IMR-90 (cell line): ENCODE measurements at regions not wholly inside any gene's neighbourhood (a gene's known extent, or its start where the extent isn't known, plus 50 kb on each side); places are given as distances from the start of the nearest gene placed in this dataset.

Experiments used
- ATAC-seq: fragments of 200-7000 bp; cut with Tn5 transposase; 2 replicates; pipeline ENCODE4 v1.9.1; 2020; ENCODE audit warnings: low read depth, mild to moderate bottlenecking, moderate library complexity
- BruUV-seq: library from RNA; stranded (reverse); fragments of 400-500 nt; replicated peaks from 2 replicates; lab custom pipeline; 2021; lab: Mats Ljungman, UMichigan
- CTCF ChIA-PET: fragments of 300-600 bp; formaldehyde crosslinking; extraction: SDS; loops from one replicate; lab custom pipeline; 2021; ENCODE audit warnings: antibody characterized with exemption; lab: Yijun Ruan, JAX
- POLR2A ChIA-PET: fragments of 300-600 bp; sonication (Branson Sonifier 250); formaldehyde crosslinking; loops from one replicate; lab custom pipeline; 2022; ENCODE audit warnings: antibody characterized with exemption; ENCODE audit not compliant: unreplicated experiment; lab: Charles Lee
- DNase-seq: peaks from one replicate; pipeline ENCODE4 v3.0.0; 2013
- H2AFZ ChIP-seq: replicated peaks from 2 replicates; pipeline ENCODE3; 2013; ENCODE audit warnings: low read length, mild to moderate bottlenecking; ENCODE audit not compliant: poor library complexity
- H2AK5ac ChIP-seq: 2 replicates; pipeline ENCODE4 v1.6.1; 2013; ENCODE audit warnings: low read depth, low read length, inconsistent platforms
- H2AK9ac ChIP-seq: replicated peaks from 2 replicates; pipeline ENCODE3; 2013; ENCODE audit warnings: mild to moderate bottlenecking, low read depth, low read length, moderate library complexity; ENCODE audit not compliant: poor library complexity
- H2BK120ac ChIP-seq: 2 replicates; pipeline ENCODE4 v1.6.1; 2013; ENCODE audit warnings: low read depth, low read length, inconsistent platforms
- H2BK15ac ChIP-seq: 3 replicates; pipeline ENCODE4 v1.6.1; 2013; ENCODE audit warnings: low read depth, low read length, inconsistent platforms
- H2BK20ac ChIP-seq: 2 replicates; pipeline ENCODE4 v1.6.1; 2013; ENCODE audit warnings: low read depth, mild to moderate bottlenecking, inconsistent platforms, low read length, moderate library complexity
- H2BK5ac ChIP-seq: 2 replicates; pipeline ENCODE4 v1.6.1; 2013; ENCODE audit warnings: mild to moderate bottlenecking, low read depth, low read length, inconsistent platforms; ENCODE audit not compliant: poor library complexity, severe bottlenecking
- H3K14ac ChIP-seq: replicated peaks from 2 replicates; pipeline ENCODE4 v1.6.1; 2013; ENCODE audit warnings: low read depth, low read length, inconsistent platforms
- H3K18ac ChIP-seq: 2 replicates; pipeline ENCODE4 v1.6.1; 2013; ENCODE audit warnings: low read depth, low read length, control low read depth
- H3K23ac ChIP-seq: 2 replicates; pipeline ENCODE4 v1.6.1; 2013; ENCODE audit warnings: low read depth, low read length, inconsistent platforms
- H3K27ac ChIP-seq: 2 replicates; pipeline ENCODE4 v1.5.1; 2013; ENCODE audit warnings: mild to moderate bottlenecking, control low read depth, low read length; ENCODE audit not compliant: insufficient read depth
- H3K27me3 ChIP-seq: 2 replicates; pipeline ENCODE4 v1.6.1; 2013; ENCODE audit warnings: low read length; ENCODE audit not compliant: control insufficient read depth, insufficient read depth
- H3K36me3 ChIP-seq: 2 replicates; pipeline ENCODE4 v1.6.1; 2013; ENCODE audit warnings: low read length, mixed read lengths; ENCODE audit not compliant: control insufficient read depth, insufficient read depth
- H3K4ac ChIP-seq: 2 replicates; pipeline ENCODE4 v1.6.1; 2013; ENCODE audit warnings: low read depth, low read length, inconsistent platforms
- H3K4me1 ChIP-seq: 2 replicates; pipeline ENCODE4 v1.6.1; 2013; ENCODE audit warnings: low read length, mixed read lengths; ENCODE audit not compliant: control insufficient read depth, insufficient read depth
- H3K4me2 ChIP-seq: 2 replicates; pipeline ENCODE4 v1.6.1; 2013; ENCODE audit warnings: low read depth, mild to moderate bottlenecking, control low read depth, low read length, moderate library complexity
- H3K4me3 ChIP-seq: 2 replicates; pipeline ENCODE4 v1.5.1; 2013; ENCODE audit warnings: low read depth, mild to moderate bottlenecking, control low read depth, low read length, moderate library complexity; ENCODE audit not compliant: insufficient read depth
- H3K56ac ChIP-seq: 2 replicates; pipeline ENCODE4 v1.6.1; 2013; ENCODE audit warnings: low read length, inconsistent platforms; ENCODE audit not compliant: insufficient read depth; ENCODE audit errors: extremely low read depth
- H3K79me1 ChIP-seq, 2 experiments: 2 replicates each; pipeline ENCODE4 v1.6.1; 2013; ENCODE audit warnings: low read length in 2 of 2, inconsistent platforms in 1 of 2, low read depth in 1 of 2
- H3K9ac ChIP-seq: 2 replicates; pipeline ENCODE4 v1.6.1; 2013; ENCODE audit warnings: low read depth, low read length, control low read depth
- H3K9me1 ChIP-seq: 2 replicates; pipeline ENCODE4 v1.6.1; 2013; ENCODE audit warnings: low read length, inconsistent platforms; ENCODE audit not compliant: insufficient read depth
- H3K9me3 ChIP-seq: 2 replicates; pipeline ENCODE4 v1.6.1; 2013; ENCODE audit warnings: low read length; ENCODE audit not compliant: control insufficient read depth, insufficient read depth
- H4K20me1 ChIP-seq: 2 replicates; pipeline ENCODE4 v1.6.1; 2013; ENCODE audit warnings: low read length, inconsistent platforms; ENCODE audit not compliant: insufficient read depth
- H4K5ac ChIP-seq: 2 replicates; pipeline ENCODE4 v1.6.1; 2013; ENCODE audit warnings: mild to moderate bottlenecking, low read depth, low read length, control low read depth
- H4K8ac ChIP-seq, 2 experiments: 2 replicates each; pipeline ENCODE4 v1.6.1; 2013; ENCODE audit warnings: low read depth in 2 of 2, low read length in 2 of 2, control low read depth in 1 of 2, inconsistent platforms in 1 of 2
- H4K91ac ChIP-seq: 2 replicates; pipeline ENCODE4 v1.6.1; 2013; ENCODE audit warnings: low read depth, low read length, inconsistent platforms; ENCODE audit not compliant: insufficient read depth
- CEBPB ChIP-seq: IDR thresholded peaks from 2 replicates; pipeline ENCODE4 v1.6.1; 2012; ENCODE audit warnings: low read depth, low read length, improper control_type of control experiment
- CHD1 ChIP-seq: IDR thresholded peaks from 2 replicates; pipeline ENCODE4 v1.6.1; 2012; ENCODE audit warnings: low read depth, low read length, improper control_type of control experiment
- MAFK ChIP-seq: IDR thresholded peaks from 2 replicates; pipeline ENCODE4 v1.6.1; 2012; ENCODE audit warnings: low read depth, low read length, improper control_type of control experiment
- MAZ ChIP-seq: IDR thresholded peaks from 2 replicates; pipeline ENCODE4 v1.6.1; 2012; ENCODE audit warnings: low read depth, mild to moderate bottlenecking, low read length, improper control_type of control experiment, moderate library complexity, borderline replicate concordance
- MXI1 ChIP-seq: IDR thresholded peaks from 2 replicates; pipeline ENCODE4 v1.6.1; 2012; ENCODE audit warnings: low read depth, mild to moderate bottlenecking, low read length, moderate library complexity, borderline replicate concordance
- NFE2L2 ChIP-seq: fragments of 150-350 bp; IDR thresholded peaks from 2 replicates; pipeline ENCODE4 v1.6.1; 2016; ENCODE audit warnings: low read depth, mild to moderate bottlenecking, low read length
- POLR2A ChIP-seq: IDR thresholded peaks from 2 replicates; pipeline ENCODE4 v1.6.1; 2012; ENCODE audit warnings: mild to moderate bottlenecking, low read depth, low read length
- RAD21 ChIP-seq: IDR thresholded peaks from 2 replicates; pipeline ENCODE4 v1.6.1; 2012; ENCODE audit warnings: low read length, improper control_type of control experiment
- RCOR1 ChIP-seq: IDR thresholded peaks from 2 replicates; pipeline ENCODE4 v1.6.1; 2012; ENCODE audit warnings: mild to moderate bottlenecking, low read length, improper control_type of control experiment; ENCODE audit not compliant: insufficient replicate concordance
- RFX5 ChIP-seq: IDR thresholded peaks from 2 replicates; pipeline ENCODE4 v1.8.0; 2012; ENCODE audit warnings: low read depth, mild to moderate bottlenecking, low read length, moderate library complexity
- SMC3 ChIP-seq: fragments of 150-350 bp; IDR thresholded peaks from 2 replicates; pipeline ENCODE4 v1.6.1; 2016; ENCODE audit warnings: low read depth, mild to moderate bottlenecking, antibody characterized with exemption, low read length, moderate library complexity
- WGBS, 2 experiments: methylation state at CpG; one replicate each; pipeline versions ENCODE4 v1.1.5 to v1.1.7; 2013; ENCODE audit warnings: missing lambda C conversion rate in 2 of 2; ENCODE audit not compliant: insufficient read length in 1 of 2; ENCODE audit errors: extremely low coverage in 2 of 2; 5-methylcytosine and 5-hydroxymethylcytosine counted together
- dilution Hi-C: fragments of 300-500 bp; cut with HindIII; formaldehyde crosslinking; loops from one replicate; pipeline ENCODE4 v1.14.3; 2018; ENCODE audit warnings: low sequenced_read_pairs; ENCODE audit not compliant: unreplicated experiment
- in situ Hi-C: fragments of 300-500 bp; cut with MboI; formaldehyde crosslinking; loops from 3 replicates; pipeline ENCODE4 v1.14.3; 2019; ENCODE audit warnings: low sequenced_read_pairs, inconsistent platforms, mixed read lengths
- intact Hi-C: fragments of 100-400 bp; cut with micrococcal nuclease; formaldehyde crosslinking; loops from 2 replicates; pipeline ENCODE4 v1.10.0; 2022
- TF ChIP-seq, protein P1 (sequence below): fragments of 150-350 bp; IDR thresholded peaks from 2 replicates; pipeline ENCODE4 v1.6.1; 2016; ENCODE audit warnings: low read depth, mild to moderate bottlenecking, low read length, moderate library complexity, borderline replicate concordance
- TF ChIP-seq, protein P2 (sequence below): conservative IDR thresholded peaks from 2 replicates; pipeline ENCODE4 v1.5.1; 2012; ENCODE audit warnings: mild to moderate bottlenecking, low read depth, low read length, improper control_type of control experiment
- TF ChIP-seq, protein P3 (sequence below): fragments of 150-350 bp; IDR thresholded peaks from 2 replicates; pipeline ENCODE4 v1.6.1; 2017; ENCODE audit warnings: mild to moderate bottlenecking, antibody characterized with exemption, low read length, low read depth

DNA sequence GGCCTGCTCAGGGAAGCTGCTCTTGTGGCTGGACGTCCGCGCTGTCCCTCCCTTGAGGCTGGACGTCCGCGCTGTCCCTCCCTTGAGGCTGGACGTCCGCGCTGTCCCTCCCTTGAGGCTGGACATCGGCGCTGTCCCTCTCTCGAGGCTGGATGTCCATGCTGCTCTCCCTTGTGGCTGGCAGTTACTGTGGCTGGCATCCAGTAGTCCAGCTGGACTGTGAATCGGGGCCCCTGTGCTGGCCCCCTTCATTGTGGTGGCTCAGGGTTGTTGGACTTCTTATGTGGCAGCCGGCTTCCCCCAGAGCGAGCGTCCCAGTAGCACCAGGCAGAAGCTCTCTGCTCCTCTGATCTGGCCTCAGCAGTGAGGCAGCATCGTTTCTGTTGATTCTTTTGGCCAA is 141.5 kb downstream of the IRF8 start:
- Histone ChIP-seq H3K4ac (no peak overlapping the region), H2BK120ac (no peak overlapping the region), H3K9ac (no peak overlapping the region), H4K91ac (no peak overlapping the region), H3K23ac (no peak overlapping the region), H2AK9ac (no peak overlapping the region), H2BK5ac (no peak overlapping the region), H3K4me1 (no peaks in the 10 kb centered on the region; the same call in 1 of the 2 replicates), H4K8ac (no peak overlapping the region), H2AK5ac (no peak overlapping the region), H3K14ac (no peak overlapping the region), H3K27me3 (peaks cover 41% of the 10 kb centered on the region), H3K9me1 (no peaks in the 10 kb centered on the region; the same call in 1 of the 2 replicates), H3K36me3 (no peaks in the 10 kb centered on the region), H4K20me1 (no peaks in the 10 kb centered on the region), H3K27ac (no peak overlapping the region), H3K4me3 (no peak overlapping the region), H2AFZ (no peak overlapping the region), H3K9me3 (no peaks in the 10 kb centered on the region), H2BK20ac (no peak overlapping the region), H3K56ac (no peak overlapping the region), H2BK15ac (no peak overlapping the region), H3K79me1 (no peaks in the 10 kb centered on the region), H4K5ac (no peak overlapping the region), H3K4me2 (no peak overlapping the region), H3K18ac (no peak overlapping the region)
- BruUV-seq, result no TSS peak
- intact Hi-C loops (no loop called here), in situ Hi-C loops (no loop called here), dilution Hi-C loops (no loop called here)
- no peak for ATAC-seq
- DNase-seq, result no peak
- 75% methylated on average over 6 of the region's 17 CpGs; no CpG with 5 or more reads in 1 of the 2 experiments for WGBS, 2 experiments
- CTCF ChIA-PET, result no interaction called here
- POLR2A ChIA-PET, result interaction anchor here (0.6 kb wide), 1 partner anchor 416 kb away, joined by 6 read pairs; no protein-coding TSS in a partner anchor
- TF ChIP-seq MAZ (no peak), CHD1 (no peak), MXI1 (no peak), RAD21 (no peak), MAFK (no peak), POLR2A (no peak), NFE2L2 (no peak), RFX5 (no peak), RCOR1 (no peak), CEBPB (no peak), SMC3 (no peak)
- TF ChIP-seq, protein P1, sequence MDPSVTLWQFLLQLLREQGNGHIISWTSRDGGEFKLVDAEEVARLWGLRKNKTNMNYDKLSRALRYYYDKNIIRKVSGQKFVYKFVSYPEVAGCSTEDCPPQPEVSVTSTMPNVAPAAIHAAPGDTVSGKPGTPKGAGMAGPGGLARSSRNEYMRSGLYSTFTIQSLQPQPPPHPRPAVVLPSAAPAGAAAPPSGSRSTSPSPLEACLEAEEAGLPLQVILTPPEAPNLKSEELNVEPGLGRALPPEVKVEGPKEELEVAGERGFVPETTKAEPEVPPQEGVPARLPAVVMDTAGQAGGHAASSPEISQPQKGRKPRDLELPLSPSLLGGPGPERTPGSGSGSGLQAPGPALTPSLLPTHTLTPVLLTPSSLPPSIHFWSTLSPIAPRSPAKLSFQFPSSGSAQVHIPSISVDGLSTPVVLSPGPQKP, result no peak
- TF ChIP-seq, protein P2, sequence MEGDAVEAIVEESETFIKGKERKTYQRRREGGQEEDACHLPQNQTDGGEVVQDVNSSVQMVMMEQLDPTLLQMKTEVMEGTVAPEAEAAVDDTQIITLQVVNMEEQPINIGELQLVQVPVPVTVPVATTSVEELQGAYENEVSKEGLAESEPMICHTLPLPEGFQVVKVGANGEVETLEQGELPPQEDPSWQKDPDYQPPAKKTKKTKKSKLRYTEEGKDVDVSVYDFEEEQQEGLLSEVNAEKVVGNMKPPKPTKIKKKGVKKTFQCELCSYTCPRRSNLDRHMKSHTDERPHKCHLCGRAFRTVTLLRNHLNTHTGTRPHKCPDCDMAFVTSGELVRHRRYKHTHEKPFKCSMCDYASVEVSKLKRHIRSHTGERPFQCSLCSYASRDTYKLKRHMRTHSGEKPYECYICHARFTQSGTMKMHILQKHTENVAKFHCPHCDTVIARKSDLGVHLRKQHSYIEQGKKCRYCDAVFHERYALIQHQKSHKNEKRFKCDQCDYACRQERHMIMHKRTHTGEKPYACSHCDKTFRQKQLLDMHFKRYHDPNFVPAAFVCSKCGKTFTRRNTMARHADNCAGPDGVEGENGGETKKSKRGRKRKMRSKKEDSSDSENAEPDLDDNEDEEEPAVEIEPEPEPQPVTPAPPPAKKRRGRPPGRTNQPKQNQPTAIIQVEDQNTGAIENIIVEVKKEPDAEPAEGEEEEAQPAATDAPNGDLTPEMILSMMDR, result no peak
- TF ChIP-seq, protein P3, sequence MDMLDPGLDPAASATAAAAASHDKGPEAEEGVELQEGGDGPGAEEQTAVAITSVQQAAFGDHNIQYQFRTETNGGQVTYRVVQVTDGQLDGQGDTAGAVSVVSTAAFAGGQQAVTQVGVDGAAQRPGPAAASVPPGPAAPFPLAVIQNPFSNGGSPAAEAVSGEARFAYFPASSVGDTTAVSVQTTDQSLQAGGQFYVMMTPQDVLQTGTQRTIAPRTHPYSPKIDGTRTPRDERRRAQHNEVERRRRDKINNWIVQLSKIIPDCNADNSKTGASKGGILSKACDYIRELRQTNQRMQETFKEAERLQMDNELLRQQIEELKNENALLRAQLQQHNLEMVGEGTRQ, result no peak
